ENCODE measurements at regions not wholly inside any gene's neighbourhood (a gene's known extent, or its start where the extent isn't known, plus 50 kb on each side); places are given as distances from the start of the nearest gene placed in this dataset.
"Not testable (repeated sequence)": the region's sequence is repeated elsewhere in the genome, so short reads cannot be mapped to it uniquely, and the experiment has no call there.

DNA sequence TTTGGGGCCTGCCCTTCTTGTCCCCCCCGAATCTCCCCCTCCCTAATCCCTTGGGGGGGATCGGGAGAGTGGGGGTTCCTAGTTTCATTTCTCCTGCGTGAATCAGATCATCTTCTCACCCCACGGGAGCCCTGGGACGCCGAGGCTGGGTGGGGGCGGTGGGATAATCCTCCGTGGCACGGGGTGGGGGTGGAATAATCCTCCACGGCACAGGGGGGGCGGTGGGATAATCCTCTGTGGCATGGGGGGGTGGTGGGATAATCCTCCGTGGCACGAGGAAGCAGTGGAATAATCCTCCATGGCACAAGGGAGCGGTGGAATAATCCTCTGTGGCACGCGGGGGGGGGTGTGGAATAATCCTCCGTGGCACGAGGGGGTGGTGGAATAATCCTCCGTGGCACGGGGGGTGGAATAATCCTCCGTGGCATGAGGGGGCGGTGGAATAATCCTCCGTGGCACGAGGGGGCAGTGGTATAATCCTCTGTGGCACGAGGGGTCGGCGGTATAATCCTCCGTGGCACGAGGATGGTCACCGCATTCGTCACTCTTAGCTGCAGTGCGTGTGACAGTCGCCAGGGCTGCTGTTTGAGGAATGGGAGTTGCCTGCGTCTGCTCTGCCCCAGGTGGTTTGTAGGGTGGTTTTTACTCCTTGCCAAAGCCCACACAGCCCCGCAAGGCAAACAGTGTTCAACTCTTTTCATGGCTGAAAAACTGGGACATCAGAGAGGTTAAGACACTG, 156.9 kb downstream of the LAT start:
- no peak overlapping the region for H3K27ac ChIP-seq (ENCODE audit: low read depth, low read length)
- no peaks in the 10 kb centered on the region for H3K4me1 ChIP-seq (ENCODE audit: control insufficient read depth in 1 of 2, insufficient read depth in 2 of 2, low read length in 2 of 2)
- H3K9me3 ChIP-seq (ENCODE audit: control insufficient read depth in 1 of 2, low read length in 2 of 2) = no peaks in the 10 kb centered on the region
- no peak overlapping the region for H3K4me3 ChIP-seq (ENCODE audit: low read depth in 1 of 2, low read length in 2 of 2)
- no peaks in the 10 kb centered on the region for H3K36me3 ChIP-seq (ENCODE audit: control insufficient read depth in 1 of 2, insufficient read depth in 2 of 2, low read length in 2 of 2)
- no peaks in the 10 kb centered on the region for H3K27me3 ChIP-seq (ENCODE audit: control insufficient read depth in 1 of 2, insufficient read depth in 2 of 2, low read length in 2 of 2)
- H3K9ac ChIP-seq (ENCODE audit: low read depth in 1 of 2, low read length in 2 of 2) = no peak overlapping the region

DNA sequence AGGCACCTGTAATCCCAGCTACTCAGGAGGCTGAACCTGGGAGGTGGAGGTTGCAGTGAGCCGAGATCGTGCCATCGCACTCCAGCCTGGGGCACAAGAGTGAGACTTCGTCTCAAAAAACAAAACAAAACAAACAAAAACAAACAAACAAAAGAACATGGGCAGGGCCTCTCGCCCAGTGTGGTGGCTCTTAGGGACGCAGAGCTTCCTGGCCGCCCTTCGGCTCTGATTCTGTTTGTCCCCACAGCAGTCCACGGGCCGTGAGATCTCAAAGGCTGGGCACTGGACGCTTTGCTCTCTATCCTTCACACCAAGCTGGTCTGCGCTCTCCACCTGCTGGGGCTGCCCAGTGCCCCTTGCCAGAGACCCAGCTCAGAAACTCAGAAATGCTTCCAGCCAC, 156.3 kb downstream of the LAT start:
- H3K4me3 ChIP-seq (ENCODE audit: low read depth in 1 of 2, low read length in 2 of 2); H3K9ac ChIP-seq (ENCODE audit: low read depth in 1 of 2, low read length in 2 of 2); H3K9me3 ChIP-seq (ENCODE audit: control insufficient read depth in 1 of 2, low read length in 2 of 2); H3K36me3 ChIP-seq (ENCODE audit: control insufficient read depth in 1 of 2, insufficient read depth in 2 of 2, low read length in 2 of 2); H3K27ac ChIP-seq (ENCODE audit: low read depth, low read length); H3K4me1 ChIP-seq (ENCODE audit: control insufficient read depth in 1 of 2, insufficient read depth in 2 of 2, low read length in 2 of 2); H3K27me3 ChIP-seq (ENCODE audit: control insufficient read depth in 1 of 2, insufficient read depth in 2 of 2, low read length in 2 of 2): not testable (repeated sequence)

GRCh38 chr16:29139901-29140855, 155.3 kb downstream of the LAT start:
- H3K4me1 ChIP-seq (ENCODE audit: control insufficient read depth in 1 of 2, insufficient read depth in 2 of 2, low read length in 2 of 2); H3K9ac ChIP-seq (ENCODE audit: low read depth in 1 of 2, low read length in 2 of 2); H3K4me3 ChIP-seq (ENCODE audit: low read depth in 1 of 2, low read length in 2 of 2); H3K36me3 ChIP-seq (ENCODE audit: control insufficient read depth in 1 of 2, insufficient read depth in 2 of 2, low read length in 2 of 2); H3K27me3 ChIP-seq (ENCODE audit: control insufficient read depth in 1 of 2, insufficient read depth in 2 of 2, low read length in 2 of 2); H3K27ac ChIP-seq (ENCODE audit: low read depth, low read length); H3K9me3 ChIP-seq (ENCODE audit: control insufficient read depth in 1 of 2, low read length in 2 of 2): not testable (repeated sequence)

- Histone ChIP-seq H3K36me3 (ENCODE audit: control insufficient read depth in 1 of 2, insufficient read depth in 2 of 2, low read length in 2 of 2) (no peaks in the 10 kb centered on the region), H3K27ac (ENCODE audit: low read depth, low read length) (no peak overlapping the region), H3K9ac (ENCODE audit: low read depth in 1 of 2, low read length in 2 of 2) (no peak overlapping the region), H3K4me3 (ENCODE audit: low read depth in 1 of 2, low read length in 2 of 2) (no peak overlapping the region), H3K27me3 (ENCODE audit: control insufficient read depth in 1 of 2, insufficient read depth in 2 of 2, low read length in 2 of 2) (no peaks in the 10 kb centered on the region), H3K9me3 (ENCODE audit: control insufficient read depth in 1 of 2, low read length in 2 of 2) (no peaks in the 10 kb centered on the region), H3K4me1 (ENCODE audit: control insufficient read depth in 1 of 2, insufficient read depth in 2 of 2, low read length in 2 of 2) (no peaks in the 10 kb centered on the region)
Observed at GRCh38 chr16:29139261-29139802, 154.5 kb downstream of the LAT start.

GRCh38 chr16:29138698-29139097, 153.8 kb downstream of the LAT start:
- H3K36me3 ChIP-seq (ENCODE audit: control insufficient read depth in 1 of 2, insufficient read depth in 2 of 2, low read length in 2 of 2); H3K9me3 ChIP-seq (ENCODE audit: control insufficient read depth in 1 of 2, low read length in 2 of 2); H3K4me3 ChIP-seq (ENCODE audit: low read depth in 1 of 2, low read length in 2 of 2); H3K4me1 ChIP-seq (ENCODE audit: control insufficient read depth in 1 of 2, insufficient read depth in 2 of 2, low read length in 2 of 2); H3K27ac ChIP-seq (ENCODE audit: low read depth, low read length); H3K27me3 ChIP-seq (ENCODE audit: control insufficient read depth in 1 of 2, insufficient read depth in 2 of 2, low read length in 2 of 2); H3K9ac ChIP-seq (ENCODE audit: low read depth in 1 of 2, low read length in 2 of 2): not testable (repeated sequence)

- not testable (repeated sequence) for H3K4me1 ChIP-seq (ENCODE audit: control insufficient read depth in 1 of 2, insufficient read depth in 2 of 2, low read length in 2 of 2); H3K27me3 ChIP-seq (ENCODE audit: control insufficient read depth in 1 of 2, insufficient read depth in 2 of 2, low read length in 2 of 2); H3K27ac ChIP-seq (ENCODE audit: low read depth, low read length); H3K36me3 ChIP-seq (ENCODE audit: control insufficient read depth in 1 of 2, insufficient read depth in 2 of 2, low read length in 2 of 2); H3K9me3 ChIP-seq (ENCODE audit: control insufficient read depth in 1 of 2, low read length in 2 of 2); H3K9ac ChIP-seq (ENCODE audit: low read depth in 1 of 2, low read length in 2 of 2); H3K4me3 ChIP-seq (ENCODE audit: low read depth in 1 of 2, low read length in 2 of 2)
Observed at GRCh38 chr16:29137894-29138662, 153.2 kb downstream of the LAT start.

DNA sequence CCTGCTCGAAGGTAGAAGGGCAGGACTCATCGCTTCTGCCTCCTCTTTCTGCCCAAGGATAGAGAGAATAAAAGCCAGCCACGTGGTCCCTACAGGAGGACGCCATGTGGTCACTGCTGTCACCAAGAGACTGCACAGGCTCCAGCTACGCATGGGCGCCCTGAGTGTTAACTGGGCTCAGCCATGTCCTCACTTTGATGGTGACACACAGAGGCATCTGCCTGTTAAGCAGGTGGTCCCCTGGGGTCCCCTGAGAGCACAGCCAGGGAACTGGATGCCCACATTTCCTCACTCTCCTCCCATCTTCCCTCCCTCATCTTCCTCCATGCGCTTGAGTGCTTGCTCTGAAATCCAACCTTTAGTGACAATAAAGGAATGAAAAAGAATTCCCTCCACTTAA, 152.6 kb downstream of the LAT start:
- not testable (repeated sequence) for H3K36me3 ChIP-seq (ENCODE audit: control insufficient read depth in 1 of 2, insufficient read depth in 2 of 2, low read length in 2 of 2); H3K27me3 ChIP-seq (ENCODE audit: control insufficient read depth in 1 of 2, insufficient read depth in 2 of 2, low read length in 2 of 2); H3K9ac ChIP-seq (ENCODE audit: low read depth in 1 of 2, low read length in 2 of 2); H3K9me3 ChIP-seq (ENCODE audit: control insufficient read depth in 1 of 2, low read length in 2 of 2); H3K4me1 ChIP-seq (ENCODE audit: control insufficient read depth in 1 of 2, insufficient read depth in 2 of 2, low read length in 2 of 2); H3K4me3 ChIP-seq (ENCODE audit: low read depth in 1 of 2, low read length in 2 of 2); H3K27ac ChIP-seq (ENCODE audit: low read depth, low read length)

- H3K9me3 ChIP-seq (ENCODE audit: control insufficient read depth in 1 of 2, low read length in 2 of 2); H3K4me3 ChIP-seq (ENCODE audit: low read depth in 1 of 2, low read length in 2 of 2); H3K27ac ChIP-seq (ENCODE audit: low read depth, low read length); H3K4me1 ChIP-seq (ENCODE audit: control insufficient read depth in 1 of 2, insufficient read depth in 2 of 2, low read length in 2 of 2); H3K36me3 ChIP-seq (ENCODE audit: control insufficient read depth in 1 of 2, insufficient read depth in 2 of 2, low read length in 2 of 2); H3K27me3 ChIP-seq (ENCODE audit: control insufficient read depth in 1 of 2, insufficient read depth in 2 of 2, low read length in 2 of 2); H3K9ac ChIP-seq (ENCODE audit: low read depth in 1 of 2, low read length in 2 of 2): not testable (repeated sequence)
Observed at GRCh38 chr16:29136916-29137315, 152.1 kb downstream of the LAT start.

GRCh38 chr16:29136046-29136696, 151.3 kb downstream of the LAT start:
- H3K9me3 ChIP-seq (ENCODE audit: control insufficient read depth in 1 of 2, low read length in 2 of 2); H3K9ac ChIP-seq (ENCODE audit: low read depth in 1 of 2, low read length in 2 of 2); H3K36me3 ChIP-seq (ENCODE audit: control insufficient read depth in 1 of 2, insufficient read depth in 2 of 2, low read length in 2 of 2); H3K27me3 ChIP-seq (ENCODE audit: control insufficient read depth in 1 of 2, insufficient read depth in 2 of 2, low read length in 2 of 2); H3K4me3 ChIP-seq (ENCODE audit: low read depth in 1 of 2, low read length in 2 of 2); H3K4me1 ChIP-seq (ENCODE audit: control insufficient read depth in 1 of 2, insufficient read depth in 2 of 2, low read length in 2 of 2); H3K27ac ChIP-seq (ENCODE audit: low read depth, low read length): not testable (repeated sequence)

Measured in duodenal mucosa (tissue), 2 donors.